Lung (tissue), 11 donors: ENCODE measurements at regions not wholly inside any gene's neighbourhood (a gene's known extent, or its start where the extent isn't known, plus 50 kb on each side); places are given as distances from the start of the nearest gene placed in this dataset.
"Not testable (repeated sequence)": the region's sequence is repeated elsewhere in the genome, so short reads cannot be mapped to it uniquely, and the experiment has no call there.

Experiments
- ATAC-seq: fragments of 200-7000 bp; cut with Tn5 transposase; one replicate; pipeline ENCODE4 v1.9.1; 2020; ENCODE audit warnings: moderate number of reproducible peaks; ENCODE audit not compliant: insufficient read depth, low FRiP score
- DNase-seq, 3 donors: peaks; one replicate each; pipeline ENCODE4 v3.0.0-alpha.2; 2013 to 2017
- H3K27ac ChIP-seq, 2 donors: one replicate each; pipeline ENCODE4 v1.5.1; 2013; ENCODE audit warnings: mild to moderate bottlenecking in 2 of 2, moderate library complexity in 2 of 2, control low read depth in 1 of 2, inconsistent platforms in 1 of 2, low read depth in 1 of 2, low read length in 1 of 2
- H3K27me3 ChIP-seq, 3 donors: one replicate each; pipeline ENCODE4 v1.5.1; 2013; ENCODE audit warnings: low read length in 2 of 3; ENCODE audit not compliant: control insufficient read depth in 3 of 3, insufficient read depth in 3 of 3
- H3K36me3 ChIP-seq, 4 donors: one replicate each; pipeline ENCODE4 v1.5.1; 2013; ENCODE audit warnings: low read length in 4 of 4, mild to moderate bottlenecking in 1 of 4, moderate library complexity in 1 of 4; ENCODE audit not compliant: control insufficient read depth in 4 of 4, insufficient read depth in 4 of 4
- H3K4me1 ChIP-seq, 5 donors: one replicate each; pipeline ENCODE4 v1.5.1; 2013; ENCODE audit warnings: low read length in 5 of 5, mild to moderate bottlenecking in 2 of 5, moderate library complexity in 1 of 5; ENCODE audit not compliant: control insufficient read depth in 5 of 5, insufficient read depth in 5 of 5
- H3K4me3 ChIP-seq: one replicate; pipeline ENCODE4 v1.5.1; 2013; ENCODE audit warnings: mild to moderate bottlenecking, control low read depth, moderate library complexity
- H3K9ac ChIP-seq, 2 donors: one replicate each; pipeline ENCODE4 v1.5.1; 2013; ENCODE audit warnings: low read length in 2 of 2, control low read depth in 1 of 2; ENCODE audit not compliant: insufficient read depth in 1 of 2
- H3K9me3 ChIP-seq, 4 donors: one replicate each; pipeline ENCODE4 v1.5.1; 2013; ENCODE audit warnings: low read length in 3 of 4, mild to moderate bottlenecking in 1 of 4, moderate library complexity in 1 of 4; ENCODE audit not compliant: control insufficient read depth in 4 of 4, insufficient read depth in 3 of 4
- CTCF ChIP-seq: IDR thresholded peaks from 2 replicates; pipeline ENCODE4 v1.5.1; 2012; ENCODE audit warnings: mild to moderate bottlenecking; ENCODE audit errors: control extremely low read depth, extremely low read depth
- WGBS, 2 donors: extraction: QIAGEN DNeasy Blood & Tissue Kit; methylation state at CpG; one replicate each; pipeline ENCODE4 v1.1.7; 2013; 5-methylcytosine and 5-hydroxymethylcytosine counted together
- donor health status: control.
- donor health status: control.
- donor health status: Bipolar disorder and iron deficiency.
- donor health status: healthy.
- donor health status: DM: yes; HTN: yes; CAD: no.

- DNase-seq (peak in 2 of 3 donors; percentile 19 to 25), ATAC-seq (no peak)
- no peak overlapping the region for H3K9ac ChIP-seq
- no peak overlapping the region for H3K27ac ChIP-seq
- H3K4me3 ChIP-seq = no peak overlapping the region
- H3K36me3 ChIP-seq = no peaks in the 10 kb centered on the region
- H3K9me3 ChIP-seq = peaks cover 0 to 5% (median 0%) of the 10 kb centered on the region in 4 donors
- no peaks in the 10 kb centered on the region for H3K27me3 ChIP-seq
- WGBS, 2 donors = 67 to 98% methylated on average over 3 of the region's 3 CpGs
- TF ChIP-seq CTCF = no peak
- no peaks in the 10 kb centered on the region for H3K4me1 ChIP-seq
Measured at GRCh38 chrX:56130031-56130430, 102.1 kb upstream of the KLF8 start.

GRCh38 chrX:56130436-56130835, 101.7 kb upstream of the KLF8 start:
- Histone ChIP-seq H3K4me3 (no peak overlapping the region), H3K27ac (no peak overlapping the region), H3K9me3 (peaks cover 0 to 5% (median 0%) of the 10 kb centered on the region in 4 donors), H3K27me3 (no peaks in the 10 kb centered on the region), H3K9ac (no peak overlapping the region), H3K36me3 (no peaks in the 10 kb centered on the region), H3K4me1 (no peaks in the 10 kb centered on the region)
- peak in 2 of 3 donors; percentile 4 to 23 for DNase-seq
- ATAC-seq = peak; percentile 41
- 70 to 100% methylated on average over 3 of the region's 3 CpGs for WGBS, 2 donors
- TF ChIP-seq CTCF = no peak

DNA sequence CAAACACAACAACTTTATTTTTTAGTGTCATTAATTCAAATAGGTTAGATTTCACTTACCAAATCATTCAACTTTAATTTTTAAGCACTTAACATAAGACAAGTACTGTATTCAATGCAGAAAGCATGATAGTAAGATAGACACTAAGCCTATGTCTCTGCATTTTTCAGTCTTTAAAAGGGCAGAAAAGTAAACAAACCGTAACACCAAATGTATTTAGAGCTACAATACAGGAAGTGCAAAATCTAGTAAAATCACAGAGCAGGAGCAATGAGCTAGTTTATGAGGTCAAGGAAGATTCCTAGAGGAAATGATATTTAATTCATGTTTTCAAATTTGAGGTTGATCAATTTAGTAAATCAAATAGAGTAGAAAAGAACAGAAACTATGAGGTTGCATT, 68.0 kb upstream of the KLF8 start:
- not testable (repeated sequence) for H3K27me3 ChIP-seq, H3K4me3 ChIP-seq, H3K27ac ChIP-seq, DNase-seq, H3K36me3 ChIP-seq, ATAC-seq, H3K9ac ChIP-seq, H3K4me1 ChIP-seq
- WGBS, 2 donors = no CpG with 5 or more reads among the region's 1 CpG
- H3K9me3 ChIP-seq = peaks cover 0 to 14% (median 5%) of the 10 kb centered on the region in 4 donors
